GM18861 (cell line): ENCODE measurements at regions not wholly inside any gene's neighbourhood (a gene's known extent, or its start where the extent isn't known, plus 50 kb on each side); places are given as distances from the start of the nearest gene placed in this dataset.
"Not testable (repeated sequence)": the region's sequence is repeated elsewhere in the genome, so short reads cannot be mapped to it uniquely, and the experiment has no call there.

ENCODE experiments used
- ATAC-seq: cut with Tn5 transposase; IDR thresholded peaks from one replicate; pipeline ENCODE4 v1.9.1; 2021; ENCODE audit not compliant: unreplicated experiment

GRCh38 chr20:48492015-48492714 lies 335.6 kb downstream of the PREX1 start:
- no peak for ATAC-seq

GRCh38 chr20:48490961-48491831 lies 336.6 kb downstream of the PREX1 start:
- no peak for ATAC-seq

GRCh38 chr20:48490341-48490740 lies 337.5 kb downstream of the PREX1 start:
- not testable (repeated sequence) for ATAC-seq

- ATAC-seq = no peak
These were observed 338.1 kb downstream of the PREX1 start for GRCh38 chr20:48489656-48490055.

- no peak for ATAC-seq
These were observed 338.7 kb downstream of the PREX1 start for GRCh38 chr20:48489046-48489463.

- ATAC-seq = not testable (repeated sequence)
These were observed 339.3 kb downstream of the PREX1 start for GRCh38 chr20:48488334-48489034.

- no peak for ATAC-seq
These were observed 341.7 kb downstream of the PREX1 start for GRCh38 chr20:48486065-48486464.

- ATAC-seq = not testable (repeated sequence)
These were observed 342.6 kb downstream of the PREX1 start for GRCh38 chr20:48485153-48485552.

GRCh38 chr20:48483334-48484066 lies 344.3 kb downstream of the PREX1 start:
- ATAC-seq = no peak

- no peak for ATAC-seq
These were observed 345.0 kb downstream of the PREX1 start for GRCh38 chr20:48482790-48483189.

- no peak for ATAC-seq
These were observed 347.5 kb downstream of the PREX1 start for GRCh38 chr20:48480216-48480772.

GRCh38 chr20:48478806-48479585 lies 348.8 kb downstream of the PREX1 start:
- ATAC-seq = no peak

- no peak for ATAC-seq
These were observed 349.4 kb downstream of the PREX1 start for GRCh38 chr20:48478370-48478769.

- ATAC-seq = no peak
These were observed 350.9 kb downstream of the PREX1 start for GRCh38 chr20:48476854-48477253.

GRCh38 chr20:48474022-48474421 lies 353.8 kb downstream of the PREX1 start:
- ATAC-seq = no peak

GRCh38 chr20:48471759-48472408 lies 355.9 kb downstream of the PREX1 start:
- no peak for ATAC-seq

GRCh38 chr20:48471176-48471575 lies 356.6 kb downstream of the PREX1 start:
- no peak for ATAC-seq

GRCh38 chr20:48470141-48470540 lies 357.7 kb downstream of the PREX1 start:
- ATAC-seq = no peak

- ATAC-seq = no peak
These were observed 358.8 kb downstream of the PREX1 start for GRCh38 chr20:48469026-48469425.
